ENCODE measurements at regions not wholly inside any gene's neighbourhood (a gene's known extent, or its start where the extent isn't known, plus 50 kb on each side); places are given as distances from the start of the nearest gene placed in this dataset.
A peak's percentile ranks its signal among the peaks of the same experiment; 100 is the strongest.
"Not testable (repeated sequence)": the region's sequence is repeated elsewhere in the genome, so short reads cannot be mapped to it uniquely, and the experiment has no call there.

GRCh38 chr3:106327696-106328025 lies 458.8 kb upstream of the CBLB start:
- peak; percentile 69 for DNase-seq

DNA sequence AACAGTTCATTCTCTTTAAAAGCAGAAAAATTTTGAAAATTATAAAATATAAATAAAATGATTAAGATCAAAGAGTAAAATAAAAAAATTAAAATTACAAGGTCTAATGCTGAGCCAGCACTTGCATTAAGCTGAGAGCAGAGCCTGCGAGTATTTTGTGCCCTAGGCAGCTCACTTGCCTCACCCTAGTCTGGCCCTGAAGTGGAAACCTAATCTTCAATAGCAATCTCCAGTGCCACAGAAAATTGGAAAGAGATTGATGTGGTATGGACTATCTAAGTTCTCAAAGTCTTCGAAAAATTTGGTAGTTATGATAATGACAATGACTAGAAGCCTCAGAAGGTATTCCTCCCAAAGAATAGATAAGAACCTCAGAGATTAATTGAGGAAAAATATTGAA lies 459.4 kb upstream of the CBLB start:
- DNase-seq: no peak

DNA sequence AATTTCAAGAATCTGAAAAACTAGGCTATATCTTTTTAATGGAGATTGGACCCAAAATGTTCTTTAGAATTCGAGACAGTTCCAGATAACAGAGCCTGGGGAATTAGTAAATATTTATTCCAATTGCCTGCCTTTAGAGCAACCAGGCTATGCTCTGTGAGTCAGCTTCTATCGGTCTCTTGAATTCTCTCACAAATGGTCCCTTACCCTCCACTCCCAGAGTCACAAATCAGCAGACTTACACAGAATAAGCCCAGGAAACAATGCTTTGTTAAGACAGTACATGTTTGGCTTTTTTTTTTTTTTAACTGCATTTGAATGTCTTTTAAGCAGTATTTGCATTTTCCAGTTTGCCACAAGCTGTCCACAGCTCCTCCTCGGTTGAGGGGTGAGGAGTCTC lies 460.7 kb upstream of the CBLB start:
- DNase-seq: no peak

GRCh38 chr3:106331636-106332035 lies 462.8 kb upstream of the CBLB start:
- DNase-seq: no peak

- no peak for DNase-seq
Observed at GRCh38 chr3:106332129-106332528, 463.3 kb upstream of the CBLB start.

GRCh38 chr3:106332884-106333283 lies 464.1 kb upstream of the CBLB start:
- no peak for DNase-seq

GRCh38 chr3:106333911-106334618 lies 465.3 kb upstream of the CBLB start:
- no peak for DNase-seq

GRCh38 chr3:106336619-106337018 lies 467.8 kb upstream of the CBLB start:
- no peak for DNase-seq

GRCh38 chr3:106337116-106337515 lies 468.3 kb upstream of the CBLB start:
- DNase-seq: no peak

DNA sequence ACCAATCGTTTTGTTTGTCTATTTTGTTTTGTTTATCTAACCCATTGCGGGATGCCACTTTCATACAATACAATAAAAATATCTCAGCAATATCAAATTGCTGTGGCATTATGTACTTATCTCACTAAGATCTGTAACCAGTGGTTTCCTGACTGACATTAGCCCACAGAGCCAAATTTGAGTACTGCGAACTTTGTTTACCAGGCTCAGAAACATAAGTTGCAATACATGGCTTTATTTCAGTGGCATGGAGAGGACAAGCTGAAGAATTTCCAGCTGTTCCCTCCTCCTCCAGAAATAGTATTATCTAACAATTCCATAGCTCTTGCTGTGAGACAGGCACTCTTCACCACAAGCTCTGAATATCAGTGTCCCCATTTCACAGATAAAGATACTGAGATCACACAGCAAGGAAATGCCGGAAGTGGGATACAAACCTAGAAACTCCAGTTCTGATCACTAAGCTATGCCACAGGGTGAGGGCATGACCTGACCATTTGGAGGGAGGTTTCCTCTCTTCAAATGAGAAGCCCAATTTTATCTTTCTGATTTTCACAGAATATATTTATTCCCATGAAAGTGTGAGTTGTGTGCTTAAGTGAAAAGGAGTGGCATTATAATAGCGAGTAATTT lies 469.9 kb upstream of the CBLB start:
- no peak for DNase-seq

- no peak for DNase-seq
Observed at GRCh38 chr3:106339551-106339950, 470.7 kb upstream of the CBLB start.

- peak; percentile 43 for DNase-seq
Observed at GRCh38 chr3:106341087-106341486, 472.3 kb upstream of the CBLB start.

DNA sequence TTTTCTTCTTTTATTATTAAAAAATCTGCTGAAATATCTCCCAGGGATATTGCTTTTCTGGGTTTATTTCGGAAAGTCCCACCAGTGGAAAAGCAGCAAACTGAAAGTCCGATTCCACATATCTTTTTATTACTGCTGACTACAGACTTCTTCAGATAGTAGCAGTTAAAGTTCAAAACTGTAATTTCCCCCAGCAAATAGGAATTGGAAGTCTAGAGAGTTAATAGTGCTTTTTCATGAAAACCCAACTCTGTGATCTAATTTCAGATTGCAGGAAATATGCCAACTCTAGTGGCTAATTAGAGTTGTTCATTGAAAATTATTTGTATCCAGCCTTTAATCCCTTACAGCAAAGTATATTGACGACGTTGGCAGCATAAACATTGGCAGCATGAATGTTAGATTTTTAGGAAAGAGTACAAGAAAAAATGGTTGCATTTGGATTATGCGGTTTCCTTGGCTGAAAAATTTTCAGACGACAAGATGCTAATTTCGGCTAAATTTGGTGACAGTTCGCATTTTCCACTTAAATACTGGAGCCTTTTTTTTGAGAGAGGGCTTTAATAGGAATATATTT lies 472.9 kb upstream of the CBLB start:
- peak; percentile 36 for DNase-seq

DNA sequence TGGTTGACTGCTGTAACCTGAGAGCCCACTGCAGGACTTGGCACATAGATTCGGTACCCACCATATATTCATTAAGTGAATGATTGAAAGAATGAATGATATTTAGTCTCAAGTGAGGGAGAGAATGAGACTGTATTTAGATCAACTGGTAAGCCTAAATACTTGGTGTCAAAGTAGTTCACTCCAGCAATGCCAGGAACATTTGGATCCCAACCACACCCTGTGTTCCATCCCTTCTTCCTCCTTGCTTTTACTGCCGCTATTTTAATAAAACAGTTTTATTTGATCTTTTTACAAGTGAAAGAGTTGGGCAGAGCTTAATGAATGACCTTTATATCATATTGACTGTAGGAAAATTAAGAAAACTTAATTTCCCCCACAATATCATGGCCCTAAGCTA lies 473.6 kb upstream of the CBLB start:
- DNase-seq: no peak

GRCh38 chr3:106343811-106344210 lies 475.0 kb upstream of the CBLB start:
- DNase-seq: no peak

DNA sequence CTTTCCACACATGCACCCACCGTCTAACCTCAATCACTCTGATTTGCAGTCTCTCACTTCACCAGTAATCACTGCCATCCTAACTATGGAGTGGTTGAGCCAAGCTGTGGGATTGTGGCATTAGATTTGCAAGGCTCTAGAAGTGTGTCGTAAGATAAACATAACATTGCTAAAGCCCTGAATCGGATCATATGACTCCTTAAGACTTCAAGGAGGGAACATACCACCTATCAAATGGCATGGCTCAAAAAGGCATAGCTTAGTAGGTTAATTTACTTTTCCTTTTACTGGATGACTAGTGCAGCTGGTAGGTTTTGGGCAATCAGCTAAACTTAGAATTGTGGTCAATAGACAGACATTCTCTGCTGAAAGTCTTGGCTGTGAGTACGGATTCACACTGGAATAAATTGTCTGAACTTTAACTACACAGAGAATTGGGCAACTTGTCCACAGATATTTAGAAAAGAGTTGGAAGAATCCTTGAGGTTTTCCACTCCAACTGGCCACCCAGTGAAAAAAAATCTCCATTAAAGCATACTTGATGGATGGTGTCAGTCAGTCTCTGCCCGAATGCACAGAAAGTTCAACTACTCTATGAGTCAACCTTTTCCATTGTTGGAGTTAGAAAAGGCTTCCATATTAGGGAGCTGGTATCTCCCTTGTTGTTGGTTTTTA lies 476.7 kb upstream of the CBLB start:
- peak; percentile 75 for DNase-seq

DNA sequence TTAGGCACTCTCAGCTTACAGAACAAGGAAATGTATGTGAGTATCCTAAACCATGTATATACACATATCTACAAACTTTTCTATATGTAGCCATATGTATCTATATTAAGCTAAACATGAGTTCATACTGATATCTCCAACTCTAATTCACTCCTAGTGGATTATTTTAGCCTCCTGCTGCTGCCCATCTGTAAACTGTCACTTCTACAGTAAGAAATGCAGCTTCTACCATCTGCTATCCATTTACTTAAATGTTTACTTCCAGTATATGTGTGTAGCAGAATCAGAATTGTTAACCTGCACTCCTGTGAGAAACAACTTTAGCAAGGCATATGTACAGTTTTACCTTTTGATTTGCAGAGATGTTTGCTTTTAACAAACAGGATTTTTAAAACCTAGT lies 478.5 kb upstream of the CBLB start:
- peak; percentile 80 for DNase-seq

GRCh38 chr3:106348139-106348690 lies 479.4 kb upstream of the CBLB start:
- peak; percentile 49 for DNase-seq

DNA sequence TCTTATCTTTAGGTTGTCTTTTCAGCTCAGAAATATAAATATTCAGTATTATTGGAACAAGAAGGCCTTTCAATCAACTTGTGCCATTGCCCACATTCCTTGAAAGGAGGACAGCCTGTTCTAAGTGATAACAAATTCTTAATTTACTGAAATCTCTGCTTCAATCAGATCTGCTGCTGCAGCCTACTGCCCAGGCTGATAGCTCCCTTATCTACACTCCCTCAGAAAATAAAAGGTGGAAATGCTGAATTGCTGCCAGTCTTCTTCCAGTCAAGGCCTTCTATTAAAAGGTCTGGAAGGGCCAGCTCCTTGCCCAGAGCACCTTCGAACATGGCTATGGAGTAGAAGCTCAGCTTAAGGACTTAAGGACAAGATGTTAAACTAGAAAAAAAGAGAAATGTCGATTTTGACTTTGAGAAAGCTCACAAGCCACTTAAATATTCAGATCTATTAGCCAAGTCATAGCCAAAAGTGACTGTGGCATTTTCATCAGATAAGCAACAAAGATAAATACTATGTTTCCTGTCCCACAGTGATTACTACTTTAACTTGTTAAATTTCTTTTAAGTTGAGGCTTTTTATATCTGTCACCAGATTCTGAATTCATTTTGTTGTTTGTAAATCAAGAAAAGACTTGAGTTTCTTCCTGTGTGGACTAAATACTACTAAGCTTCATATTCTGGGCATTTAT lies 480.5 kb upstream of the CBLB start:
- DNase-seq: no peak

GRCh38 chr3:106355873-106356272 lies 487.1 kb upstream of the CBLB start:
- DNase-seq: no peak

GRCh38 chr3:106359692-106360091 lies 490.9 kb upstream of the CBLB start:
- no peak for DNase-seq

- not testable (repeated sequence) for DNase-seq
Observed at GRCh38 chr3:106360901-106361300, 492.1 kb upstream of the CBLB start.

- DNase-seq: no peak
Observed at GRCh38 chr3:106364477-106364876, 495.7 kb upstream of the CBLB start.

Data from NCI-H446 treated with DMSO at 0.1 percent for 48 hours (cell line).